HPDE6-E6E7 (cell line): ENCODE measurements at regions not wholly inside any gene's neighbourhood (a gene's known extent, or its start where the extent isn't known, plus 50 kb on each side); places are given as distances from the start of the nearest gene placed in this dataset.
A peak's percentile ranks its signal among the peaks of the same experiment; 100 is the strongest.
"Not testable (repeated sequence)": the region's sequence is repeated elsewhere in the genome, so short reads cannot be mapped to it uniquely, and the experiment has no call there.

Source experiments
- DNase-seq: peaks from one replicate; pipeline ENCODE4 v3.0.0; 2011; ENCODE audit warnings: missing footprints; ENCODE audit errors: extremely low spot score

DNA sequence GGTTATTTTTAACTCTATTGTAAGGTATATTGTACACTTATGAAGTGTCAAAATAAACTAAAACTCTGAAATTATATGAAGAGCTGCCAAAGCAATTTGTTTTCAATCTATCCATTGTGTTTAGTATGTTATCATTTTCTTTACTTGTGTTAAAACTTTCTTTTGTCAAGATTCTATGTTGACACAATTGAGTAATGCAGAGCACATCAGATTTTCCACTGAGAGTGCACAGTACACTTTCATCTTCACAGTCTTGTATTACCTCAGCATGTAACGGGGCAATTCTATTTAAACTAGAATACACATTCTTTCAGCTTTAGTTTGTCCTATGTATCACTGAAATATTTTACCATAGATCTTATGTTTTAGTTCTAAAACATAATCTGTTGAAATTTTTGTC, 304.4 kb upstream of the ZC3H15 start:
- no peak for DNase-seq

DNA sequence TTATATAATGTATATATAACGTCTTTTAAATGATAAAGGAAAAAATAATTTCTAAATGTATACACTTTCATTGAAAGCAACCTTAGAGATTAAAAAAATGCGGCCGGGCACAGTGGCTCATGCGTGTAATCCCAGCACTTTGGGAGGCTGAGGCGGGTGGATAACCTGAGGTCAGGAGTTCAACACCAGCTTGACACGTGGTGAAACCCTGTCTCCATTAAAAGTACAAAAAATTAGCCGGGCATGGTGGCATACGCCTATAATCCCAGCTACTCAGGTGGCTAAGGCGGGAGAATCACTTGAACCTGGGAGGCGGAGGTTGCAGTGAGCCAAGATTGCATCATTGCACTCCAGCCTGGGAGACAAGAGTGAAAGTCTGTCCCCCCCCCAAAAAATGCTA, 303.7 kb upstream of the ZC3H15 start:
- DNase-seq = not testable (repeated sequence)

DNA sequence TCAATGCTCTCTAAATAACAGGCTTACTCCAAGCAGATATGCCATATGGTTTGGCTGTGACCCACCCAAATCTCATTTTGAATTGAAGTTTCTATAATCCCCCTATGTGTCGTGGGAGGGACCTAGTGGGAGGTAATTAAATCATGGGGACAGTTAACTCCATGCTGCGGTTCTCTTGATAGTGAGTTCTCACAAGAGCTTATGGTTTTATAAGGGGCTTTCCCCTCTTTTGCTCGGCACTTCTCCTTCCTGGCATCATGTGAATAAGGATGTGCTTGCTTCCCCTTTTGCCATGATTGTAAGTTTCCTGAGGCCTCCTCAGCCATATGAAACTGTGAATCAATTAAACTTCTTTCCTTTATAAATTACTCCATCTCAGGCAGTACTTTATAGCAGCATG, 302.7 kb upstream of the ZC3H15 start:
- no peak for DNase-seq

DNA sequence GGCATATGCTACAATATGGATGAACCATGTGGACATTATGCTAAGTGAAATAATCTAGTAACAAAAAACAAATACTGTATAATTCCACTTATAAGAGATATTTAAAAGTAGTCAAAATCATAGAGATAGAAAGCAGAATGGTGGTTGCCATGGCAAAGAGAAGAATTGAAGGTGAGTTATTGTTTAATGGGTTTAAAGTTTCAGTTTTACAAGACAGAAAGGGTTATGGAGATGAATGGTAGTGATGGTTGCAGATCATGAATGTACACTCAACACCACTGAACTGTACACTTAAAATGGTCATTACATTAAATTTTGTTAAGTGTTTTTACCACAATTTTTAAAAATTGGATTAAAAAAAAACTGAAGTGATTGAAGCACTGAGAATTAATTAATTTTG, 298.2 kb upstream of the ZC3H15 start:
- no peak for DNase-seq

DNA sequence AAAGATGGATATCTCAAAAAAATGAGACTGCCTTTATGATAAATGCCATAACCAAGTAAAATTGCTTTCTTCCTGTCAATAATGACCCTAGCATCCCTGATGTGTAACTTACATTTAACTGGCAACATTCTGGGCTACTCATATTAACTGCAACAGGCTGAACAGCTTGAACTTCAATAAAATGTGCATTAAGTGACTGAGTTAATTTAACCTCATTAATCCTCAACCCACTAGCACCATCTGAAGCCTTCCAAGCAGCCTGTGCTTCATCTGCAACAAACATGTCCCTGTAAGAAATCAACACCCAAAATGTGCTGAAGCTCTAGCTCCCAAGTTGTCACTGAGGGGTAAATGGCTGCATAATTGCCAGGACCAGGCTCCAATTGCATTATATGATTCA, 296.2 kb upstream of the ZC3H15 start:
- no peak for DNase-seq

DNA sequence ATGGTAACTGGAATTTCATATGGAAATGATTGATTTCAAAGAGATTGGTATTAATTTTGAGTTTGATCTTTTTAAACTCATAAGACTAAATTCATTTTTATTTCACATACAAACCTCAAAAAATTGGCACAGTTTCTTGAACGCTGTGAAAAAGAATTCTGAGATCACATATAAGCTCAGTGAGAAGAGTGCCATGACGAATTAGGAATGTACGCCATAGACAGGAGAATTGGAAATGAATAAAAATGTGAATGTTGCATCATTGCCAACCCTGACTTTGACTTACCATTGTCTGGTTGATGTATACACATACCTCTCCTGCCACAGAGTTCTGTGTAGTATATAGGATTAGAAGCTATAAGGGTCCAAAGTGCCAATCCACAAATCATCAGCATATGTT, 290.4 kb upstream of the ZC3H15 start:
- no peak for DNase-seq

DNA sequence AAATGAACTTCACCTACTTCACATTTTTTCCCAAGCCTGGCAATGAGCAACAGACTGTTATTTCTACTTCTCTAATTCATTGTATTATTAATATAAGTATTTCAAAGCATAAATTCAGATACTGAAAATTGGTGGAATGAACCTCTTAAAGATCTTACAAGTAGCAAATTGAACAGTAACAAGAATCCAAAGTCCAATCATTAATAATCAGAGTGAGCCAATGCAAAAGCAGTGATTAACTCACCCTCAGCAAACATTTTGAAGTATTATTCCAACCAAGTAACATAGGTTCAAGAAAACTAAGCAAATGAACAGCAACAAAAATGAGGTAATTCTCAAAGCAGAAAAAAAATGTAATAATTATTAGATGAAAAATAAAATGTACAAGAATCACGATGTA, 288.1 kb upstream of the ZC3H15 start:
- DNase-seq = no peak

DNA sequence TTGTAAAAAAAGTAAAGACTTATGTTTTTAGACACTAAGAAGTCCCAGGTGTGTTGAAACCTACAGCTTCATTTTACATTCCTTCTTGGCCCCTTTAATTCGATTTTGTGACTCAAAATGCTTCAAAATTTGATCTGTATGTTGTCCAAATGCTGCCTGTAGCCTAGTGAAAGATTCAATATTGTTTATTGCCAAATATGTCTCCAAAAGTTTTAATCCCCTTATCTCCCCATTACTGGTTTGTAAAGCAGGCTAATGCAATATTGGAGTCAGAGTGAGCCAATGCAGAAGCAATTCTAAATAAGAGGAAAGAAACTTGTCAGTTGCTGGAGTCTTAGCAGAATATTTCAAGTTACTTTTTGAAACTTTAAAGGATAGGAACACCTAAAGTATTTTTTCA, 287.0 kb upstream of the ZC3H15 start:
- DNase-seq = no peak

DNA sequence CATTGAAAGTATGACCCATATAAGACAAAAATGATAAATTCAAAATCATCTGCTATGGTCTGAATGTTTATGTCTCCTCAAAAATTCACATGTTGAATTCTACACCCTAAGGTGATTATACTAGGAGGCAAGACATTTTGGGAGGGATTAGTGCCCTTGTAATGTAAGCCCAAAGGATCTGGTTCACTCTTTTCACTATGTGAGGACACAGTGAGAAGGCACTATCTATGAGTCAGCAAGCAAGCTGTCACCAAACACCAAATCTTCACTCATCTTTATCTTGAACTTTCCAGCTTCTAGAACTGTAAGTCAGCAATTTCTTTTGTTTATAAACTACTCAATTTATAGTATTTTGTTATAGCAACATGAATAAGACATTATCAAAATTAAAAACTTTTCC, 284.7 kb upstream of the ZC3H15 start:
- DNase-seq = no peak

DNA sequence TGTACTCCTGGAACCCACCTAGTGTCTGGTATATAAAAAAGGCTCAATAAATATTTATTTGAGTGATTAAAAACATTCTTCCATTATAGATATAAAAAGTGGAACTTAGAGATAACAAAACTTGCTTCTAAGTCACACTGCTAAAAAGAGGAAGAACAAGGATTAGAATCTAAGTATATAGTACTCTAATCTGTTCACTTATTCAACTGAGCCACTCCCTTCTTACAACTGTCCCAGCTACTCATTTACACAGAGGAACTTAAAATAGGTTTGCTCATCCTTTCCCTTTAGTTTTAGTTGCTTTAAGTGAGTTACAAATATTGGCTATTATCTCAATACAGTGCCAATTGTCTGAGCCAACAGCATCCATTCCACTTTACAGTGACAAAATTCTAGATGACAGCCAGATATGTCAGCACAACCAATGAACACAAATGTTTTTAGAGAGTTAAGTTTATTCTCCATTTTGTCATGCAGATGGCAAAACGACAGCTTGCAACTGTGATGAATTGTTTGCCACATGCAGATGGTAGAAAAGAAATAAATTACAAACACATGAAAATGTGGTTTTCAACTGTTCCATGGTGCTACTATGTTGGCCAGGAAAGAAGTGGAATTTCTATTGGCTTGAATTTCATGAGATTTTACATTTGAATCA, 280.7 kb upstream of the ZC3H15 start:
- no peak for DNase-seq

DNA sequence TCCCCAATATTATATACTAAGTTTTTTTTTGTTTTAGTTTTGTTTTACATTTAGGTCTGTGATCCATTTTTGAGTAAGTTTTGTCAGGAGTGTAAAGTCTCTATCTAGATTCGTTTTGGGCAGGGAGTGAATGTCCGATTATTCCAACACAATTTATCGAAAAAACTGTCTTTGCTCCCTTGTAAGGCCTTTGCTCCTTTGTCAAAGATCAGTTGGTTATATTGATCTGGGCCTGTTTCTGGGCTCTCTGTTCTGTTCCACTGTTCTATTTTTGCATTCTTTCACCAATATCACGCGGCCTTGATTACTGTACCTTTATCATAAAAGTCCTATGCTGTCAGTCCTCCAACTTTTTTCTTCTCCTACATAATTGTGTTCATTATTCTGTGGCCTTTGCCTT, 276.5 kb upstream of the ZC3H15 start:
- DNase-seq = no peak

DNA sequence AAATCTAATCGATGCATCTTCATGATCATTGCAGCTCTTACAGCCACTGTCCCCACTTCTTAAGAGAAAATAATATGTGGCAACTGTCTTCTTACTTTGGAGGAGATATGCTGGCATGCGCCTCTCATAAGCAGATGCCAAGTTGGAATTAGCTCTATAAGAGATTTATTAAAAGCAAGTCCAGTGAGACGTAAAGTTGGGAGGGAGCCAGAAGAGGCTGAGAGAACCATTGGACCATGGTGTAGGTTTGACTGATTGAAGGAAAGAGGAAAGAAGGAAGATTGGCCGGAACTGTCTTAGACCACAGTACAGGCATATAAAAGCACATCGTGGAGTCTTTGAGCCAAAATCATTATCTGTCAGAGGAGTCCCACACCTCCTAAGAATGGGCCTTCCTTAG, 265.7 kb upstream of the ZC3H15 start:
- DNase-seq = no peak

DNA sequence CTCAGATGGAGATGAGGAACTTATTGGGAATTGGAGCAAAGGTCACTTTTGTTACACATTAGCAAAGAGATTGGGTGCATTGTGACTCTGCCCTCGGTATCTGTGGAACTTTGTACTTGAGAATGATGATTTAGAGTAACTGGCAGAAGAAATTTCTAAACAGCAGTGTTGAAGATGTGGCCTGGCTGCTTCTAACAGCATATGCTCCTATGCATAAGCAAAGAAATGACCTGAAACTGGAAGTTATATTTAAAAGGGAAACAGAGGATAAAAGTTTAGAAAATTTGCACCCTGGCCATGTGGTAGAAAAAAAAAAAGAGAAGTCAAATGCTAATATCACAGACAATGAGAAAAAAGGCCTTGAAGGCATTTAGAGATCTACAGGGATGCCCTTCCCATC, 256.8 kb upstream of the ZC3H15 start:
- DNase-seq = no peak

DNA sequence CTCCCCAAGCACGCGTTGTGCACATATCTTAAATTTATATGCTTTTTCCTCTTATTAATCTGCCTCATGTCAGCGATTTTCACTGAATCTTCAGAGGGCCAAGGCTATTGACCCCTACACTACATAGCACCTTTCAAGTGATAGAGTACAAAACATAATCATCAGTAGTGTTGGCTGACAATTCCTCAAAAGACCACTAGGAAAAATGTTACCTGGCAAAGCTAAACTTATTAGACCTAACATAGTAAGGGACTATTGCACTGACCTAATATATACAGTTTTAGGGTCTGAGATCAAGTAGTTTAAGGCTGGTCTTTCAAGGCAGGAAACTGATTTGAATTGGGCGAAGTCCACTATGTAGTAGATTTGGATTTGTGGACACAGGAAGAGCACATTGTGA, 244.2 kb upstream of the ZC3H15 start:
- DNase-seq = no peak

DNA sequence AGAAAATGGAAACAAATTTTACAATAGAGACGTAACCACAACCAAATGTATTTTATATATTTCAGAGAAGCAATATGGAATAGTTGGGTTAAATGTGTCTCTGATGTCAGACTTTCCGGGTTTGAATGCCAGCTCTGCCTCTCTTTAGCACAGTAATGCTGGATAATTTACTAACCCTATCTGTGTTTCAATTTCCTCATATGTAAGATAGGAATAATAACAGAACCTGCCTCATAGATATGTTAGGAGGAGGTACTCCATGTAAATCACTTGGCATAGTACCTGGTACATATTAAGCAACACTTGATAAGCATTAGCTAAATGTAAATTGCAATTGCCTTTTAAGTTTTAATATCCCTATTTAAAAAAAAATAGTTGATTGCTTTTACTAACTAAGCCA, 231.3 kb upstream of the ZC3H15 start:
- DNase-seq = no peak

DNA sequence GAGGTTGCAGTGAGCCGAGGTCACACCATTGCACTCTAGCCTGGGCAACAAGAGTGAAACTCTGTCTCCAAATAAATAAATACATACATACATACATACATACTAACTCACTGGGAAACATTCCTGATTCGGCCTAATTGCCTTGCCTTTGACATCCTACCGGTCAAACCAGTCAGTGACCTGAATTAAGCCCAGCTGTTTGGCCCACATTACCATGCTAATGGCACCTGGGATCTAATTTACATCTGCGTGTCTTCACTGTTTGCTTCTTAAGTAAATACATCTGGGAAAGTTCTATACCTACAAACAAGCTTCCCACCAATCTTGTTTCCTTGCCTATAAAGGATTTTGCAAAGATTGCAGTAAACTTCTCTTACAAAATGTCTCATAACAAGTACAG, 230.2 kb upstream of the ZC3H15 start:
- DNase-seq = no peak

DNA sequence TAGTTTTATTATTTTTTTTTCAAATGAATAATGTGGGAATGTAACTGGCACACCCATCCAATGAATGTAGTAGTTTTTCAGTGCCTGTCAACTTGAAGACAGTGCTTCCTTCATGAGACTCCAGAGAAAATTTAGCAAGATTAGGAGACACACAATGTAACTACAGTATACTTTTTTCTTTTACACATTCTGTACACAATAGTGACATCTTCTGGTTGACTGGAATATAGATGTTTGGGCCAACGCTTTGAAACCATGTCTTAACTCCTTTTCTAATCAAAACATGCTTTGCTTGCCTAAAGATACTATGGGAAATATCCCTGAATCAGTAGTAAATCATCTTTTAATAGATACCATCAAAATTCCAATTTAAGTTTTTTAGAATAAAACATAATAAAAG, 229.5 kb upstream of the ZC3H15 start:
- DNase-seq = peak; percentile 14

DNA sequence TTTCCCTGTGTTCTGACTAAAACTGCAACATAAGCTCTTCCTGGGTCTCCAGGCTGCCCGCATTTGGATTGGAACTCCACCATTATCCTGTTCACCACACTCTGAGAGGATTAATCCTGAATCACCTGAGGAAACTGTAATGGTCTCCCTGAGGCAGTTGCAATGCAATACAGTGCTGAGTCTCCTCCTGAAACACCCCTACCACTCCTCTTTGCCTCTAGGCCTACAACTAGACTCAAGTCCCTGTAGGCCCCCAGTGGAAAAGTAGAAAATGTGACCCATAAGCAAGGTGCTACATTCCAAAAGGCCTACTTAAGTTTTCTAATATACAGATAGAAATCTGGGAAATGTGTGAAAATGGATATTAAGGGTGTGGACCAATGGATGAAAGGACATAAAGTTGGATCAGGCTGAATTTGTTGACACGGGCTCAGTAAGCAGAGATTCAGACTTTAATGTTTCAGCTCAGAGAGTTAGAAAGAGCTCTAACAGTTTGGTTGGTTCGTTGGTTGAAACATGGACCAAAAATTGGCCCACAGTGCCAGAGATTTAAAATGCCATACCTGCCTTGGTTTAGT, 222.3 kb upstream of the ZC3H15 start:
- DNase-seq = no peak

DNA sequence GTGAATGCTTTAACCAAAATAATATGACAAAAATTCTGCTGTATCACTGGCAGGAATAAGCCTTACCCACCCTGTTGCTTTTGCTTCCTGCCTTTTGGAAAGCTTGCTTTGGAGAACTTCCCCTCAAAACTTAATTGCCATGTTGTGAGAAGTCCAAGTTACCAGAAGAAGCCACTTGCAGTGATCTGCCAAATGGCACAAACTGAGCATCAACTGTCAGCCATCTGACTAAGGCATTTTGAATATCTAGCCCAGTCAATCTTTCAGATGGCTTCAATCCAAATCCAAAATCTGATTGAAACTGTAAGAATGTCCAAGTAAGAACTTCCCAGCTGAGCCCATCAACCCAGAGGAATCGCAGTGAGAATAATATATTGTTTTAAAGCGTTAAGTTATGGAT, 216.5 kb upstream of the ZC3H15 start:
- DNase-seq = no peak

DNA sequence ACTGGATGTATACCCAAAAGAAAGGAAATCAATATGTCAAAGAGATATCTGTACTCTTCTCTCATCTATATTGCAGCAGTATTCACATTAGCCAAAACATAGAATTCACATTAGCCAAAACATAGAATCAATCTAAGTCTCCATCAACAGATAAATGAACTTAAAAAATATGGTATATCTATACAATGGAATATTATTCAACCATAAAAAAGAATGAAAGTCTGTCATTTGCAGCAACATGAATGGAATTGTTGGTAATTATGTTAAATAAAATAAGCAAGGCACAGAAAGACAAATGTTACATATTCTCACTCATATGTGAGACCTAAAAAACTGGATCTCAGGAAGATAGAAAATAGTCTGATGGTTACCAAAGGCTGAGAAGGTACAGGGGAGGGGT, 212.1 kb upstream of the ZC3H15 start:
- DNase-seq = no peak

DNA sequence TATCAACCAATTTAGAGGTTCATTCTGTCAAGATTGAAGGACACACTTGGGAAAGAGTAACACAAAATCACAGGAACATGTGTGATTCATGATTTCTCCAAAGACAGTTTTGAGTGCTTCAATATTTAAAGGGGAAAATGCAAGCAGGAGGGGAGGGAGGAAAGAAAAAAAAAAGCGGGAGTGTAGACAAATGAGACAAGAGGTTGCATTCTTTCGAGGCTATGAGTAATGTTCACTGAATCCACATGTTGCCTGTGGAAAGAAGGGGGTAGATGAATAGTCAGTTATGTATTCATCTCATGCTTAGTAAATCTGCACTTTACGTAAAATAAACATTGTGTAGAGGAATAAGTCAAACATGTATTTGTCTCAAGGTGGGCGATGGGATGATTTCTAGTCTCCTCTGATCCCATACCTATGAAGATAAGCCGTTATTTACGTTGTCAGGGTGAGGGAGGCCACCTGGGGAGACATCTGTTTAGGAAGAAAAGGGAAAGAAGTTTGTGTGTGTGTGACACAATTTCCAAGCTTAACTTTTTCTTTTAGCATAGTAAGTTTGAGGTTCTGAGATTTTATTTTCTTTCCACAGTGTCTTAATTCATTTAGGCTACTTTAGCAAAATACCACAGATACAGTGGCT, 211.0 kb upstream of the ZC3H15 start:
- peak; percentile 29 for DNase-seq

DNA sequence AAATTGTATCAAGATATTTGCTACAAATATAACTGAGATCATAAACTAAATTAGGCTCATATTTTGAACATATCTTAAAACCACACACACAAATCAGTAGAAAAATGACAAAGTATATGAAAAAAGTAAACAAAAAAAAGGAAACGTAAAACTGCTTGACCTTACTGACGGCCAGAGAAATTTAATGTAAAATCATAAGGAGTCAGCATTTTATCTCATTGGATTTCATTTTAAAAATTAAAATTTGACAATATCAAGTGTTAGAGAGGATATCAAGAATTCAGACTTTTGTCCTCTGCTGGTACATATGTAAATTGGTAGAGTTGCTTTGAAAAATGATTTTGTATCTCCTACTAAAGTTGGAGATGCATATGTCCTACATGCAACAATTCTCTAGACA, 209.2 kb upstream of the ZC3H15 start:
- DNase-seq = no peak

DNA sequence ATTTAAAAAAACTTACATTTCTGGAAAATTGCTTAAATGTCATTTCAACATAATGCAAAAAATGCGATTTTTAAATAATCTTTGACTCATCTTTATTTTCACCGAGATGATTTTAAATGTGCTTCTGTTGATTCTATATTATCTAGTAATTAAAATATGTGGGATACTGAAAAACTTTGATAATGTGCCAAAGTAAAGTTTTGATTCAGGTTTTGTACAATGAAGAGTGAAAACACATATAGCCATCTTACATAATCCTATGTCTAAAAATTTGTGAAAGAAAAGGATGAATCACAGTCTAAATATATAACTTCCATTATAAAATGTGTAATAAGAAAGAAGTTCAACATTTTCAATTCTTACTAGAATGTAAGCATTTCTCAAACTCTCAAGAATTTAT, 204.3 kb upstream of the ZC3H15 start:
- DNase-seq = no peak
